Hematopoietic multipotent progenitor cell treated with erythropoietin and hydrocortisone succinate and interleukin-3 and kit ligand, for 17 days (in vitro differentiated cells): ENCODE measurements at regions not wholly inside any gene's neighbourhood (a gene's known extent, or its start where the extent isn't known, plus 50 kb on each side); places are given as distances from the start of the nearest gene placed in this dataset.
"Not testable (repeated sequence)": the region's sequence is repeated elsewhere in the genome, so short reads cannot be mapped to it uniquely, and the experiment has no call there.

Experiments used
- DNase-seq: peaks from one replicate; pipeline ENCODE4 v3.0.0-alpha.2; 2015; ENCODE audit warnings: low spot score

DNA sequence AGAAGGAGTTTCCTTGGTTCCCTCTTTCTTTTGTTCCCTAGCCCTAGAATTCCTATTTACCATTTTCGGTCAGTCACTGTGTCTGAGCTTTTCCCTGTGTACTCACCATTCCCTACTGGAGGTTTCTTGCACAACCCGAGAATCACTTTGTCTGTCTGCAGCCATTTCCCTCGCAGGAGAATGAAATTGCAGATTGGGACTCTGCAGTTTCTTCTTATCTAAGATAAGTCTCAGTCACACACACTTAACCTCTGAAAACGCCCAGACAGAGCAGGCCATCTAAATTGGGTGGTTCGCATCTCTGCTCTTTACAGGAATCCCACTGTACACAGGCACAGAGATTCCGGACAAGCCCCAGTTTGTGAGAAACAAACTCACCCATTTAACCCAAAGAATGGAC lies 58.6 kb upstream of the CNTNAP2 start:
- DNase-seq: no peak

DNA sequence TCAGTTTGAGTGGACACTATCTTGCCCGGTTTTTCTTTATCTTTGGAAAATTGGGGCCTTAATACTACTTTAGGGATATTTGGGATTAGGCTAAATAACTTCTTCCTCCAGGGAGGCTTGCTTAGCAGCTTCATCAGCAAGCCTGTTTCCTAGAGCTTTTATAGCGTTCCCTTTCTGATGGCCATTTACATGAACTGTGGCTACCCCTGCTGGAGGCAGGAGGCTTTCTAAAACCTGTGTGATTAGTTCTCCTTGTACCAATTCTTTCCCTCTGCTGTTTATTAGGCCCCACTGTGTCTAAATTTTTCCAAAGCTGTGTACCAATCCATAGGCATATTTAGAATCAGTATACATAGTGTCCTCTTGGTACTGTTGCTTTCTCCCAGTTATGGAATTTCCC lies 61.7 kb upstream of the CNTNAP2 start:
- DNase-seq: no peak

DNA sequence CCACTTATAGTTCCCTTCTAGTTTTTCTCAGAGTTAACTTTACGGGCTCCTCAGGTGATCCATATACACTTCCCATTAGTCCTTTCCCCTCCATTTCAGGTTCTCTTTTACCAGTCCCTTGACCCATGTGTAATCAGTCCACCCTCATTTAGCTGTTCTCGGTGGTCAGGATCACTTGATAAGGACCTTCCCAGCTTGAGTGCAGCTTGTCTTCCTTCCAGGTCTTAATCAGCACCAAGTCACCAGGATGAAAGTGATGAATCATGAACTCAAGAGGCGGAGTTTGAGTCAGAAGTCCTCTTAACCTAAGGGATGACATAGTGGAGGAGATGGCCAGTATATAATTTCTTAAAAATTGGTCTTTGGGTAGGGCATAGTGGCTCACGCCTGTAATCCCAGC lies 63.1 kb upstream of the CNTNAP2 start:
- DNase-seq: no peak

DNA sequence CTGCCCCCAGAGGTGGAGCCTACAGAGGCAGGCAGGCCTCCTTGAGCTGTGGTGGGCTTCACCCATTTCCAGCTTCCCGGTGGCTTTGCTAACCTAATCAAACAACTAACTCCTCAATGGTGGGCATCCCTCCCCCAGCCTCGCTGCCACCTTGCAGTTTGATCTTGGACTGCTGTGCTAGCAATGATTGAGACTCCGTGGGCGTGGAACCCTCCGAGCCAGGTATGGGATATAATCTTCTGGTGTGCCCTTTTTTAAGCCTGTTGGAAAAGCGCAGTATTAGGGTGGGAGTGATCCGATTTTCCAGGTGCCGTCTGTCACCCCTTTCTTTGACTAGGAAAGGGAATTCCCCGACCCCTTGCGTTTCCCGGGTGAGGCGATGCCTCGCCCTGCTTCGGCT lies 73.3 kb upstream of the CNTNAP2 start:
- not testable (repeated sequence) for DNase-seq

DNA sequence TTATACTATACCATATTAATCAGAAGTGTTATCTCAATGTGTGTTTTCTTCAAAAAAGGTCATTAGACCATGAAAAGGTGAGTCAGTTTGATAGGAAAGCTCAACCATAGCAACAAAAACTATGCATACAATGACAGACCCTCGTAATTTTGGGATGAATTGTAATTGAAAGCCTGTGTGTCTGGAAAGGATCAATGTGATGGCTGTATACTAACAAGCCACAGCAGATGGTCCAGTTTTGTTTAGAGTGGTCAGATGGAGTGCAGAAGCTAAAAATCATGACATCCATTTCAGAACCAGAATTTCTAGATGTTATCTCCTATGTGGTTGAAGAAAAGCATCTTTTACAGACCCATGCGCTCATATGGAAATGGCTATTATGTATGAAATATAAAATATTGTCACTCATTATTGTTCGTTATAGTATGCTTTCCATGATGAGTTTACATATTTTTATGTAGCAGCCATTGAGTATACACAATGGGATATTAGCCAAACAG lies 88.3 kb upstream of the CNTNAP2 start:
- no peak for DNase-seq

DNA sequence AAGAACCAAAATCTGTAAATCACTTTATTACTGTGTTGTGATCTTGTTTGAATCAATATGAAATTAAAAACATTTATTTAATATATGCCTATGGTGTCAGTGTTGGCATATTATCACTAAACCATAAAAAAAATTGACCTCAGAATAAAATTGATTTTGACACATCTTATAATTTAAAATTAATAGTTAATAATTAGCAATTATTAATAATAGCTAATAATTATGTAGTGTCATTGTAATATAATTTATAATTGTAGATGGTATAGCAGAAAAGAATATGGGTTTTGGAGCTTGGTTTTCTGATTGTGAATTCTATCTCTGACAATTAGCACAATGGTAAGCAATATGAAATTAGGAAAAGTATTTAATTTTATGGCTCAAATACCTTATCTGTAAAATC lies 89.4 kb upstream of the CNTNAP2 start:
- DNase-seq: no peak

DNA sequence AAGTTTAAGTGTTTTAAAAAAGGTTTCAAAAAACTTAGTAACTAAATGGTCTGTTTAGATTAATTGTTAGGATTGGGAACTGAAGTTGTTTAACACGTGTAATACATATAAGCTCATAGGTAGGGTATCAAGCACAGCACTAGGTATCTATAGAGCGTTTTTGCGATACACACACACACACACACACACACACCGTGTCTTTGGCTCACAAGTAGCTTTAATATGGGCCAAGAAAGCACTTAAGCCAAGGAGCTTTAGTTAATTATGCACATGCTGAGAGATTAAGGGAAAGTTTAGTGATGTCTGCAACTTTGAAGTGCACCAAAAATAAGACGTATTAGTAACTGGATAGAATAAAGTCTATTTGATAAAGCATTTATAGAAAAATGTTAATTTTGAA lies 93.8 kb upstream of the CNTNAP2 start:
- no peak for DNase-seq

DNA sequence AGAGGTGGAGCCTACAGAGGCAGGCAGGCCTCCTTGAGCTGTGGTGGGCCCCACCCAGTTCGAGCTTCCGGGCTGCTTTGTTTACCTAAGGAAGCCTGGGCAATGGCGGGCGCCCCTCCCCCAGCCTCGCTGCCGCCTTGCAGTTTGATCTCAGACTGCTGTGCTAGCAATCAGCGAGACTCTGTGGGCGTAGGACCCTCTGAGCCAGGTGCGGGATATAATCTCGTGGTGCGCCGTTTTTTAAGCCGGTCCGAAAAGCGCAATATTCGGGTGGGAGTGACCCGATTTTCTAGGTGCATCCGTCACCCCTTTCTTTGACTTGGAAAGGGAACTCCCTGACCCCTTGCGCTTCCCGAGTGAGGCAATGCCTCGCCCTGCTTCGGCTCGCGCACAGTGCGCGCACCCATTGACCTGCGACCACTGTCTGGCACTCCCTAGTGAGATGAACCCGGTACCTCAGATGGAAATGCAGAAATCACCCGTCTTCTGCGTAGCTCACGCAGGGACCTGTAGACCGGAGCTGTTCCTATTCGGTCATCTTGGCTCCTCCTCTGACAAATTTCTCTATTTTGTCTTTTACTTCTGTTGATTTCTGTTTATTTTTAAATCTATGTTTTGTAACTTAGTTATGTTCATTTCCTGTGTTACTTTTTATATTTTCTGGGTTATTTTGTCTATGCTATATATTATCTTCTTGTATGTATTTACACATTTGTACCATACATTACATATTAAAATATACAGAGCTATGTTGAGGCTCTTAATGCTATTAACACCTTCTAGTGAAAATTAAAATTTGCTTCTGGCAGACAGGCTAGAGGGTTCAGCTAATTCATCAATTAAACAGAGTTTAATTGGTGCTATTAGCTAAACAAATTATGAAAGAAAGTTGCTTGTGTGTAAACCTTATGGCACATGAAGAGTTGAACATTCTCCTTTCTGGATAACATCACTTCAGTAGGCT lies 97.3 kb upstream of the CNTNAP2 start:
- DNase-seq: not testable (repeated sequence)

DNA sequence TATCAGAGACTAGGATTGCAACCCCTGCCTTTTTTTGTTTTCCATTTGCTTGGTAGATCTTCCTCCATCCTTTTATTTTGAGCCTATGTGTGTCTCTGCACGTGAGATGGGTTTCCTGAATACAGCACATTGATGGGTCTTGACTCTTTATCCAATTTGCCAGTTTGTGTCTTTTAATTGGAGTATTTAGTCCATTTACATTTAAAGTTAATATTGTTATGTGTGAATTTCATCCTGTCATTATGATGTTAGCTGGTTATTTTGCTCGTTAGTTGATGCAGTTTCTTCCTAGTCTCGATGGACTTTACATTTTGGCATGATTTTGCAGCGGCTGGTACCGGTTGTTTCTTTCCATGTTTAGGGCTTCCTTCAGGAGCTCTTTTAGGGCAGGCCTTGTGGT lies 99.2 kb upstream of the CNTNAP2 start:
- DNase-seq: not testable (repeated sequence)

DNA sequence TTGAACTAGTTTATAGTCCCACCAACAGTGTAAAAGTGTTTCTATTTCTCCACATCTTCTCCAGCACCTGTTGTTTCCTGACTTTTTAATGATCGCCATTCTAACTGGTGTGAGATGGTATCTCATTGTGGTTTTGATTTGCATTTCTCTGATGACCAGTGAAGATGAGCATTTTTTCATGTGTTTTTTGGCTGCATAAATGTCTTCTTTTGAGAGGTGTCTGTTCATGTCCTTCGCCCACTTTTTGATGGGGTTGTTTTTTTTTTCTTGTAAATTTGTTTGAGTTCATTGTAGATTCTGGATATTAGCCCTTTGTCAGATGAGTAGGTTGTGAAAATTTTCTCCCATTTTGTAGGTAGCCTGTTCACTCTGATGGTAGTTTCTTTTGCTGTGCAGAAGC lies 102.4 kb upstream of the CNTNAP2 start:
- DNase-seq: not testable (repeated sequence)

DNA sequence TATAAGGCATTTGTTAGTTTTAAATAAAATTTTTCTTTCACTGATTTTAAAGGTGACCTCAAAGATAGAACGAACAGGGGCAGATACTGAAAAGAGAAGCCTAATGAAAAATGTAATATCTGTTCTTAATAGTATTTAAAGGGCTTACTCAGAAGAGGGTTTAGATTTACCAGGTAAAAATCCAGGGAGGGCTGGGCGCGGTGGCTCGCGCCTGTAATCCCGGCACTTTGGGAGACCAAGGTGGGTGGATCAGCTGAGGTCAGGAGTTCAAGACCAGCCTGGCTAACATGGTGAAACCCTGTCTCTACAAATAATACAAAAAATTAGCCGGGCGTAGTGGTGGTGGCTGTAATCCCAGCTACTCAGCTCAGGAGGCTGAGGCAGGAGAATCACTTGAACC lies 108.3 kb upstream of the CNTNAP2 start:
- no peak for DNase-seq

DNA sequence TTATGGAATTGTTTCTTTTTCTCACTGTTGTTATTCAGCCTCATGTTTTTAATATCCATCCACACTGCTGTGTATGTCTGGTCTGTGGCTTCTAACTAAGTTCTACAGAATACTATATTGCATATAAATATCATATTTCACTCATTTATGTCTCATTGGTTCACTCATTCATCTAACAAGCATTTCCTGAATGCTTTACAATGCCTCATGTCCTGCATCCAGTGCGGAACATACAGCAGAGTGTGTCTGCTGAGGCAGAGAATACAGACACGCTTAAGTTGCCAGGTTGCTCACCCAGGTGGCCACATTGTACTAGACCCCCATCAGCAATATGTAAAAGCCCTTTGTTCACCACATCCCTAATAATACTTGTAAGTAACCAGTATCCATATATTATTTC lies 111.8 kb upstream of the CNTNAP2 start:
- no peak for DNase-seq

DNA sequence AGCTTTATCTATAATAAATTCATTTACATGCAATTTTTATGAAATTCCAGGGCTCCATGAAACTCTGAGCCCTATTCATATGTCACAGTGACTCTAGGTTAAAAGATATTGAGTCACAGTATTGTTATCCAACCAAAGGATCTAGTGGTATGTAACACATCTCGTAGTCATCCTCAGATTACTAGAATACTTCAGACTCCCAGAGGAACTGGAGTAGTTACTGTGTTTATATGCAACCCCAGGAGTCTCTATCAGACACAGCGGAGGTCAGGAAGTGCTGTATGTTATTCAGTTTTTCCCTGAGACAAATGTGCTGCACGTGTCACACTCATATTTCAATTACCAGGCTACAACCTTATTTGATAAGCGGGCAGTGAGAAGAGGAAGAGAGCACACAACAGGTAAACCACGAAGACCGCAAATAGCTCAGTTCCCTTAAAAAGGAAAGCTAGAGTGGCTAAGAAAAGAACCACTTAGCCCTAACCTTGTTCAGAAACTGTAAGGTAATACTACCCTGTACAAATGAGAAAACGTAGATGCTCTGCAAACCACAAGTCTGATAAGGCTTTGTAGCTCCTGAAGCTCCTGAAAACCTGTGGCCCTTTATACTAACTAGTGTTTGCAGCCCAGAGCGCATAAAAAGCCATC lies 114.0 kb upstream of the CNTNAP2 start:
- DNase-seq: no peak

DNA sequence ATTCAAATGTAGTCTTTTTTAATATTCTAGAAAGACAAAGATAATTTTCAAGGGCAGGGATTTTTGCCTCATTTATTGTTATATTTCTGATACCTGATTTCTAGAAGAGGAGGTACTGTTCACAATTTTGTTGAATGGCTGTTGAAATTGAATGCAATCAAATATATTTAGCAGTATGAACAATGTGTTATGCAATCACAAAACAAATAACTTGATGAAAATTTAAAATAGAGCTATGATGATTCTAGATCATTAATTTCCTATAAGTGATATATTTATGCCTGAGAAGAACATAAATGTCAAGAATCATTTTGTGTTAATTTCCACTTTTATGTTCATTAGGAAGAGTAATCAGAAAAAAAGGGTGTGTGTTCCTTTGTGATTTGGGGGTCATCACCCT lies 114.6 kb upstream of the CNTNAP2 start:
- DNase-seq: no peak

DNA sequence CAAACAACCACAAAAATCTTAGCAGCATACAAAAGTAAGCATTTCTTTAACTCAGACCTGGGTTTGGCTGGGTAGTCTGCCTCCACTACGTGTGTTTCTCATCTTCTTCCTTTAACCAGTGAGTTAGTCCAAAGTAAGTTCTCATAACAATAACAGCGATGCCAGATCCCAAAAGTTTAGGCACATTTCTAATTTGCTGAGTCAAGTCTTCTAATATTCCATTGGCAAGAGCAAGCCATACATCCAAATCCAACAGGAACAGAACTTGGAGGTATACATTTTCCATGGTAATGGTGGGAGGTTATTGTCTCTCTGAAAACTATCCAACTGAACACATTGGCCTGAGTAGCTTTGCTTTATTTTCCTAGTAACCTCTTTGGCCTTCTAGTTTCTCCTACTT lies 115.7 kb upstream of the CNTNAP2 start:
- no peak for DNase-seq

DNA sequence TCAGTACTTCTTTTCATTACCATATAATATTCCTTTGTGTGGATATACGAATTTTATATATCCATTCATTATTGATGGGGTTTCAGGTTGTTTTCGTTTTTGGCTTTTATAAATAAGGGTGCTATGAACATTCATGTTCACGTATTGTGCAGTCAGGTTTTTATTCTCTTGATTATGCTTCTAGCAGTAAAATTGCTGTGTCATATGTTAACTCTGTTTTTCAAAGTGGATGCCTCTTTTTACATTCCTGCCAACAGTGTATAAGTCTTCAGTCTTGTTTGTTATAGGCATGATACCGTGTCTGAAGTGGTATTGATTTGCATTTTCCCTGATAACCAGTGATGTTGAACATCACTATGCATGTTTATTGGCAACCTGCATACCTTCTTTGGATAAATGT lies 127.1 kb upstream of the CNTNAP2 start:
- DNase-seq: no peak

DNA sequence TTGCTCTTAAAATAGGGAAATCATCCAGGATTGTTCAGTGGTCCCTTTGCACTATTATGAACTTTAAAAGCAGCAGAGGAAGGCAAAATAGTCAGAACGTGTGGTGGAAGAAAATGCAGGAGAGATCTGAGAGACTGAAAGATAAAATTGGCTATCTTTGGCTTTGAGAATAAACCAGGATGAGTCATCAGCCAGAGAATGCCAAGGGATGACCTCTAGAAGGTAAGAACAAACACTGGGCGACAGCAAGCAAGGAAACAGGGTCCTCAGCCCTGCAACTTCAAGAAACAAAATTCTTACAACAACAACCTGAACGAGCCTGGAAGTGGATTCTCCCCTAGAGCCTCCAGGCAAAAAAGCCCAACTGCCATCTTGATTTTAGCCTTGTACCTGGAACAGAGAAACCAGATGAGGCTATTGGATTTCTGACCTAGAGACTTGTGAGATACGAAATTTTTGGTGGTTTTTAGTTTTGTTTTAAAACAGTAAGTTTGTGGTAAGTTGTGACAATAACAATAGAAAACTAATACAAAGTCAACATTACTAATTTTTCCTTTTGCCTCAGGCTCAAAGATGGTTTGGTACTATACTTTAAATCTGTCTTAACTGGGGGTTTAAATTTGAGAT lies 130.2 kb upstream of the CNTNAP2 start:
- DNase-seq: no peak

DNA sequence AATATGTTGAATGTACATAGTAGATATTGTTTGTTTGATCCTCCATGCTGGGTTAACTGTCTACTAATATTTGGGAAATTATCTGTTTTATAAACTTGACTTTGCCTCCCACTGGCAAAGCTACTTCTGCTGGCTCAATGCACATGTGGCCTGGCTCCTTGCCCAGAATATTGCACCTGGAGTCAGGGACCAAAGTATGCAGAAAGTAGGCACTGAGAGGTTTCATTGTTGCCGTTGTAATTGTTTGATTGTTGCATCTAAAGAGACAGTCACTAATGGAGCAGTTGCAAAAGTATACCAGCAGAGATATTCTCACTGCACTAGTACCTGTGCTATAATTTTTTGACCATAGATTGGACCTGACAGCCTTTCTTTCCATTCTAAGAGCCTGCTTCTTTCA lies 137.8 kb upstream of the CNTNAP2 start:
- no peak for DNase-seq

DNA sequence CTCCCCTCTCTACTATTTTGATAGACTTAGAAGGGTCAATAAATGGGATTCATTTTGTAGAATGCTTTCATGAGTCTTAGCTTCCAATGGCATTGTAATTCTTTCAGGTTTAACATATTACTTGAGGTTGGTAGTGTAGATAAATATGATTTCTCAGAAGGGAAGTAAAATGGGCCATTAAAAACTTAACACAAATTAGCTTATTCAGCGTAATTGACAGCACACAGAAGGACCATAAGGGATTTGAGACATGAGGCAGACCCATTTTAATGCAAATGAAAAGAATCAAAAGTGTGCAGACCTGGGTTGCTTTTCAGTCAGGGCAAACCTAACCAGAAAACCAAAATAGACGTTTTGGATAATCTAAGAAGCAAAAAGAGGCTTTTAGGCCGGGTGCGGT lies 156.6 kb upstream of the CNTNAP2 start:
- no peak for DNase-seq

DNA sequence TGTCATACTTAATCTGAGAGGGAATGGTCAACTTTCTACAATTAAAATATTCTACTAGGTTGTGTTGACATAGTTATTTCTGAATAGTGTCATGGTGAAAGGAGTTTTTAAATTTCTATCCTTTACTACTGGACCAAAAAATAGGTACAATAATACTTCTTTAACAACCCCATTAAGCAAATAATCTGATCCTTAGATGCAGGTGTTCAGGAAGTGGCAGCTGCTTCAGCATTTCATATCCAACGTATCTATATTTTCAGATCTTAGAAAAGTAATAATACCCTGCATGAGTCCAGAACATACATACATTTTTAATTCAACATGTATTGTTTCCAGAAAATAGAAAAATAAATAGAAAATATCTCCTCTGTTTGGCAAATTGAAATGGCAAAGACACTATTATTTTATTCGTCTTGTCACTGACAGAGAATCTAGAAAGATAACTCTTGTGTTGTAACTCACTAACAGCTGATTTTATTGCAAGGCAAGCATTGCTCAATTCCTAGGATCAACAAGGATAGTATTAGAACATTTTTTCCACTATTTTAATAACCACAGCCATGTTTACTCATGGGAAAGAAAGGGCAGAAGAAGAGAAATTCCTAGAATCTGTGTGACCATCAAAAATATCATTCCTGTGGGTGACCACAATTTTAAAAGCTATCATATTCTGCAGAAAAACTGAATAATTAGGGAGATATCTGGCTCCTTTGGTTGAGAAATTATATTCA lies 159.3 kb upstream of the CNTNAP2 start:
- no peak for DNase-seq

DNA sequence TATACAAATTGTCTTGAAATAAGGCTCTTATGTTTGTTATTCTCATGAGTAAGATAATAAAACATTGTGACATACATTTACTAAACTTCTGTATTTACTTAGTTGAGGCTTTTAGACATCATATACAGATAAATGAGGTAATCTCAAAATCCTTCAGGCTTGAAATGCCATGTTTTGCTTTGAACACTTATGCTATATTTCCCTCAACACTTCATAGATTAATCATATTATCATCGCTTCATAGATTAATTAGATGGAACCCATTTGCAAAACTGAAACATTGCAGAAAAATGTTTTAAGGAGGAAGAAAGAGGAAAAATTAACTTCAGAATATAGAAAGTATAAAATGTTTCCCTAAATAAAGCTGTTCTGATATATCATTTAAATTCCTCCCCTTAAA lies 165.0 kb upstream of the CNTNAP2 start:
- no peak for DNase-seq

DNA sequence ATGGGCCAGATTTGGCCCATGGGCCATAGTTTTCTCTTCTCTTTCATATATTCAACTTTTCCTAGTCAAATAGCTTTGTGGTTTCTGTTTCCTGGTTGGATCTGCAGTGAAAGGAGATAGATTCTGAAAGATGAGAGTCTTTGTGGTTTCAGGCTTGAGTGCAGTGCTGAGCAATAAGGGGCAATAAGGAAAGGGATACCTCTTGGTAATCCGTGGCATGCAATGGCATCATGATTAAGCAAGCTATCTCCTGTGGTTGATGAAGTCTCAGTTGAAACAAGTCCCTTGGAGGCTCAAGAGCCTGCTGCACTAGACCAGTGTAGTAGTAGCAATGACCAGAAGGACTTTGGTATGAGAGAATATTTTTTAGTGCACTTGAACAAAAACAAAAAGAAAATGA lies 187.7 kb upstream of the CNTNAP2 start:
- no peak for DNase-seq
